ENCODE measurements at regions not wholly inside any gene's neighbourhood (a gene's known extent, or its start where the extent isn't known, plus 50 kb on each side); places are given as distances from the start of the nearest gene placed in this dataset.

- DNase-seq = no peak
Measured at GRCh38 chr4:8922481-8922880, 50.8 kb upstream of the HMX1 start.

GRCh38 chr4:8921465-8921864, 49.8 kb upstream of the HMX1 start:
- no peak for DNase-seq
